ENCODE measurements at regions not wholly inside any gene's neighbourhood (a gene's known extent, or its start where the extent isn't known, plus 50 kb on each side); places are given as distances from the start of the nearest gene placed in this dataset.

- H3K36me3 ChIP-seq (ENCODE audit: control insufficient read depth, insufficient read depth, low read length): no peaks in the 10 kb centered on the region
- H3K27me3 ChIP-seq (ENCODE audit: control insufficient read depth, insufficient read depth, low read length): no peaks in the 10 kb centered on the region
- no peak for DNase-seq (ENCODE audit: low read depth)
- TF ChIP-seq CTCF (IDR thresholded peaks at IDR 0.05; ENCODE audit: insufficient read depth, low read length, poor library complexity, severe bottlenecking): no peak
- H3K4me3 ChIP-seq (ENCODE audit: low read depth, low read length): no peak overlapping the region
Measured at GRCh38 chr1:117681901-117682250, 76.0 kb downstream of the TENT5C start.

DNA sequence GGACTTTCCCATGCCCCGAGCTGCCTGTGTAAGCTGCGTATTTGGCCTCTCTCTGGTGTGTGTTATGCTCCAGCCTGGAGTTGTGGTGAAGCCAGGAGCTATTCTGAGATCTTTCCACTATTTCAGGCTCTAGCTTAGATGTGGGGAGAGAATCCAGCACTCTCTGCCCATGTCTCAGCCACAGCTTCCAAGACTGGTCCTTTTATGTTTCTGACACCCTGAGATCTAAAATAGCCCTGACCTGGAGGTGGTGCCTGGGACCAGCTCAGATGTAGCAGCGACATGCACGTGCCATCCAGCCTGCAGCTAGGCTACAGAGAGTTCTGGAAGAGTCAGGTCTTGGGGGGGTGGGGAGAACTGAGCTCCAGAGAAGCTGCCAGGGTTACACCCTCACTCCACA, 76.5 kb downstream of the TENT5C start:
- Histone ChIP-seq H3K36me3 (ENCODE audit: control insufficient read depth, insufficient read depth, low read length) (no peaks in the 10 kb centered on the region), H3K27me3 (ENCODE audit: control insufficient read depth, insufficient read depth, low read length) (no peaks in the 10 kb centered on the region), H3K4me3 (ENCODE audit: low read depth, low read length) (no peak overlapping the region)
- TF ChIP-seq CTCF (IDR thresholded peaks at IDR 0.05; ENCODE audit: insufficient read depth, low read length, poor library complexity, severe bottlenecking): no peak
- DNase-seq (ENCODE audit: low read depth): no peak

DNA sequence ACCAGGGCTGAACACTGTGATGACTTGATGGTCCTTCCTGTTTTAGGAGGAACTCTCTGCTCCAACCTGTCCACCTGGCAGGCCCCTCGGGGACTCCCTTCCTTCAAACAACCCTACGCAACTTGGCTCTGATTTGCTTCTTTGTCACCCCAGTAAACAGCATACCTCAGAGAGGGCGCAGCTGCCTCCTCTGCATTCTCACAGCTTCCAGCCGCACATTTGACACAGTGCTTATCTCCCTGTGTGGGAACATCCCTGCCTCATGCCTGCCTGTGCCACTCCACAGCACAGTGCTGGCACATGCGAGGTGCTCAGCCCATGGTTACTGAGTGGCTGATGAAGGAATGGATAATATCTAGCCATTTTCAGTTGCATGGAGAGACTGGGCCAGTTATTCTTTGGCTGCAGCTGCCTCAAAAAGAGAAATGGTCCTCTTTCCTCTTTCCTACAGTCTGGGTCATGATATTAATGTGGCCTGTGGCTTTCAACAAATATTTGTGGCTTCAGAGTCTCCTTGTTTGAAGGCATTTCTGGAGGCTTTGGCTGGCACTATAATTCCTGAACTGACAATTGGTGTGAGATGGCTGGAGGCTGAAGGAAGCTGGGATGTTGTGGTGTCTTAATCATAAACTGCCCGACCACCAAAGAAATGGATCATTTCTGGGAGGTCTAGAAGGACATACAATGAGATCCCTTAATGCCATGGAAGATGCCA, 77.9 kb downstream of the TENT5C start:
- Histone ChIP-seq H3K36me3 (ENCODE audit: control insufficient read depth, insufficient read depth, low read length) (no peaks in the 10 kb centered on the region), H3K27me3 (ENCODE audit: control insufficient read depth, insufficient read depth, low read length) (no peaks in the 10 kb centered on the region), H3K4me3 (ENCODE audit: low read depth, low read length) (no peak overlapping the region)
- TF ChIP-seq CTCF (IDR thresholded peaks at IDR 0.05; ENCODE audit: insufficient read depth, low read length, poor library complexity, severe bottlenecking): no peak
- DNase-seq (ENCODE audit: low read depth): no peak

DNA sequence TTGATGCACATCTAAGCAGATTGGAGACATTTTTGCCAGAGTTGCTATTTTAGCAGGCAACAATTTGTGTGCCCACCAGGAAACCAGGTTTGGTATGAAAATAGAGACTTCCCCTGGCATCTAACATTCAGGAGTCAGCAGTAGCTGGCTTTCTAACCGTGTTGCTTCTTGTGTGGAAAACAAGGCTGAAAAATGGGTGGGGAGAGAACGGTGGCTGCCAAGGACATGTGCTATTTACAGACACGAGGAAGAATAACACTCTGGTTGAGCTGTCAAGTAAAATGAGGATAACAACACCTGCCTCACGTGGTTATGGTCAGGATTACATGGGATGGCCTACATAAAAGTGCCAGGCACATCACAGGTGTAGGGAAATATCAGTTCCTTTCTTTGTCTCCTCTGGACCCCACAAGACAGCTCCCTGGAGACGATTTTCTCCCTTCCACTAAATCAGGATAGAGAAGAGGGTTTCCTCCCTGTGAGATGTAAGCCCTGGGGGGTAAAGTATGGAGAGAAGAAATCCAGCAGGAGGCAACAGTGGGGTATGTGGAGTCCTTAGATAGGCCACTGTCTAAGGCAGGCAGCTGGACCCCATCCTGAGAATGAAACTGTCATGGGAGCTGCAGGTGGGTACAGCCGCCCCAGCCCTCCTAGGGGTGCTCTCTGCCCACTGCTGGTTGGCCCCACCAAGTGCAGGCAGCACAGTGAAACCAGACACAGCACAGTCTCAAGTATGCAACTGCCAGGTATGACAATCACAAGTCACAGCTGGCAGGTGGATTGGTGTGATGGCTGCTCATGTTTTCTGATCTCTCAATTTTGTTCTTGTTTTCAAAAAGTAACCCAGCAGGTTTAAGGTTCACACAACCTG, 80.3 kb downstream of the TENT5C start:
- no peaks in the 10 kb centered on the region for H3K27me3 ChIP-seq (ENCODE audit: control insufficient read depth, insufficient read depth, low read length)
- no peak for DNase-seq (ENCODE audit: low read depth)
- no peaks in the 10 kb centered on the region for H3K36me3 ChIP-seq (ENCODE audit: control insufficient read depth, insufficient read depth, low read length)
- H3K4me3 ChIP-seq (ENCODE audit: low read depth, low read length): no peak overlapping the region
- TF ChIP-seq CTCF (IDR thresholded peaks at IDR 0.05; ENCODE audit: insufficient read depth, low read length, poor library complexity, severe bottlenecking): no peak

GRCh38 chr1:117686907-117687306, 81.1 kb downstream of the TENT5C start:
- no peak for DNase-seq (ENCODE audit: low read depth)
- no peaks in the 10 kb centered on the region for H3K36me3 ChIP-seq (ENCODE audit: control insufficient read depth, insufficient read depth, low read length)
- H3K4me3 ChIP-seq (ENCODE audit: low read depth, low read length): no peak overlapping the region
- TF ChIP-seq CTCF (IDR thresholded peaks at IDR 0.05; ENCODE audit: insufficient read depth, low read length, poor library complexity, severe bottlenecking): no peak
- H3K27me3 ChIP-seq (ENCODE audit: control insufficient read depth, insufficient read depth, low read length): no peaks in the 10 kb centered on the region

Measured in kidney epithelial cell (primary cell).